Stimulated activated CD8-positive, alpha-beta memory T cell treated with anti-CD3 and anti-CD28 coated beads, Interleukin-4, amount 100 ng/mL, for 4 hours (primary cell): ENCODE measurements at regions not wholly inside any gene's neighbourhood (a gene's known extent, or its start where the extent isn't known, plus 50 kb on each side); places are given as distances from the start of the nearest gene placed in this dataset.

Experiments used
- DNase-seq, 2 donors: peaks; one replicate each; pipeline ENCODE4 v3.0.0-alpha.2; 2020; ENCODE audit warnings: low read depth in 2 of 2, low spot score in 1 of 2

- DNase-seq = no peak
Observed at GRCh38 chr10:43963379-43963778, 314.7 kb upstream of the ZNF32 start.

GRCh38 chr10:43962346-43963191 is 313.9 kb upstream of the ZNF32 start:
- DNase-seq = no peak

GRCh38 chr10:43961523-43962345 is 313.1 kb upstream of the ZNF32 start:
- DNase-seq = no peak

GRCh38 chr10:43960981-43961380 is 312.3 kb upstream of the ZNF32 start:
- DNase-seq = no peak

GRCh38 chr10:43960477-43960876 is 311.8 kb upstream of the ZNF32 start:
- DNase-seq = no peak

- no peak for DNase-seq
Observed at GRCh38 chr10:43960135-43960415, 311.4 kb upstream of the ZNF32 start.

GRCh38 chr10:43959364-43960134 is 310.9 kb upstream of the ZNF32 start:
- no peak for DNase-seq

GRCh38 chr10:43958964-43959363 is 310.3 kb upstream of the ZNF32 start:
- DNase-seq = no peak

- DNase-seq = no peak
Observed at GRCh38 chr10:43958071-43958432, 309.4 kb upstream of the ZNF32 start.

GRCh38 chr10:43957267-43958070 is 308.8 kb upstream of the ZNF32 start:
- DNase-seq = no peak

GRCh38 chr10:43955978-43956377 is 307.3 kb upstream of the ZNF32 start:
- DNase-seq = no peak

- no peak for DNase-seq
Observed at GRCh38 chr10:43955002-43955596, 306.4 kb upstream of the ZNF32 start.

GRCh38 chr10:43953672-43954071 is 305.0 kb upstream of the ZNF32 start:
- DNase-seq = no peak

- no peak for DNase-seq
Observed at GRCh38 chr10:43952760-43953159, 304.1 kb upstream of the ZNF32 start.

- no peak for DNase-seq
Observed at GRCh38 chr10:43949351-43949750, 300.7 kb upstream of the ZNF32 start.

- DNase-seq = no peak
Observed at GRCh38 chr10:43946445-43946844, 297.8 kb upstream of the ZNF32 start.

- no peak for DNase-seq
Observed at GRCh38 chr10:43945908-43946307, 297.2 kb upstream of the ZNF32 start.

- DNase-seq = no peak
Observed at GRCh38 chr10:43945094-43945730, 296.5 kb upstream of the ZNF32 start.

GRCh38 chr10:43944381-43945093 is 295.9 kb upstream of the ZNF32 start:
- DNase-seq = no peak
